ENCODE measurements at regions not wholly inside any gene's neighbourhood (a gene's known extent, or its start where the extent isn't known, plus 50 kb on each side); places are given as distances from the start of the nearest gene placed in this dataset.

DNA sequence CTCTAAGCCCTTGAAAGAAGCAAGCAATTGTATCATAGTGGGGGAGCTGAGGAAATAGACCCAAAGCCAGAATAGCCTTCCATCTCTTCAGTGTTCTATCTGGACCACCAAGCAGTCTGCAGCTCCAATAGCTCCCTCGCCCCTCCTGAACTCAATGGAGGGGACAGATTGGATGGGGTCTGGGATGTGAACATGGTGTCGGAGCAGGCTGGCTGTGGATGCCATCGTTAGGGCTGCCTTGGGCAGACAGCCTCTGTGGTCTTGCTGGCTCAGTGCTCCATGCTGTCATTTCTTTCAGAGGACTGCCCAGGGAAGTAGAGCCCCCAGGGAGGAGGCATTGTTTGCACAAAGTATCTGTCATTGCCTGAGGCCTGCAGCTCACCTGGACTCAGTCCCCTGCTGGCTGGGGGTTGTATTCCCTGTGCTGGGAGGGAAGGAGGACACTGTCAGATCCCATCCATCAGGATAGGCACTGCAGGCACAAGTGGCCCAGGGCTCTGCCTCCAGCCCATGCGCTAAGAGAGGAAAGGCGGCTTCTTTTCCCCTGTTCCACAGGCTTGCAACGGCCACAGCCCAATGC is 537.7 kb downstream of the BUD13 start:
- TF ChIP-seq, protein P1, sequence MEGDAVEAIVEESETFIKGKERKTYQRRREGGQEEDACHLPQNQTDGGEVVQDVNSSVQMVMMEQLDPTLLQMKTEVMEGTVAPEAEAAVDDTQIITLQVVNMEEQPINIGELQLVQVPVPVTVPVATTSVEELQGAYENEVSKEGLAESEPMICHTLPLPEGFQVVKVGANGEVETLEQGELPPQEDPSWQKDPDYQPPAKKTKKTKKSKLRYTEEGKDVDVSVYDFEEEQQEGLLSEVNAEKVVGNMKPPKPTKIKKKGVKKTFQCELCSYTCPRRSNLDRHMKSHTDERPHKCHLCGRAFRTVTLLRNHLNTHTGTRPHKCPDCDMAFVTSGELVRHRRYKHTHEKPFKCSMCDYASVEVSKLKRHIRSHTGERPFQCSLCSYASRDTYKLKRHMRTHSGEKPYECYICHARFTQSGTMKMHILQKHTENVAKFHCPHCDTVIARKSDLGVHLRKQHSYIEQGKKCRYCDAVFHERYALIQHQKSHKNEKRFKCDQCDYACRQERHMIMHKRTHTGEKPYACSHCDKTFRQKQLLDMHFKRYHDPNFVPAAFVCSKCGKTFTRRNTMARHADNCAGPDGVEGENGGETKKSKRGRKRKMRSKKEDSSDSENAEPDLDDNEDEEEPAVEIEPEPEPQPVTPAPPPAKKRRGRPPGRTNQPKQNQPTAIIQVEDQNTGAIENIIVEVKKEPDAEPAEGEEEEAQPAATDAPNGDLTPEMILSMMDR (IDR thresholded peaks at IDR 0.05): no peak
- no peak for TF ChIP-seq POLR2A (IDR thresholded peaks at IDR 0.05)

All from esophagus squamous epithelium (tissue), 4 donors.